ENCODE measurements at regions not wholly inside any gene's neighbourhood (a gene's known extent, or its start where the extent isn't known, plus 50 kb on each side); places are given as distances from the start of the nearest gene placed in this dataset.

- no peak for TF ChIP-seq POLR2AphosphoS5 (IDR thresholded peaks at IDR 0.05)
- TF ChIP-seq POLR2A (IDR thresholded peaks at IDR 0.05) = no peak
- no peak for TF ChIP-seq CTCF (IDR thresholded peaks at IDR 0.05)
Measured at GRCh38 chr5:86554638-86555037, 63.1 kb upstream of the COX7C start.

Measured in gastroesophageal sphincter (tissue), 3 donors.